ENCODE measurements at regions not wholly inside any gene's neighbourhood (a gene's known extent, or its start where the extent isn't known, plus 50 kb on each side); places are given as distances from the start of the nearest gene placed in this dataset.

DNA sequence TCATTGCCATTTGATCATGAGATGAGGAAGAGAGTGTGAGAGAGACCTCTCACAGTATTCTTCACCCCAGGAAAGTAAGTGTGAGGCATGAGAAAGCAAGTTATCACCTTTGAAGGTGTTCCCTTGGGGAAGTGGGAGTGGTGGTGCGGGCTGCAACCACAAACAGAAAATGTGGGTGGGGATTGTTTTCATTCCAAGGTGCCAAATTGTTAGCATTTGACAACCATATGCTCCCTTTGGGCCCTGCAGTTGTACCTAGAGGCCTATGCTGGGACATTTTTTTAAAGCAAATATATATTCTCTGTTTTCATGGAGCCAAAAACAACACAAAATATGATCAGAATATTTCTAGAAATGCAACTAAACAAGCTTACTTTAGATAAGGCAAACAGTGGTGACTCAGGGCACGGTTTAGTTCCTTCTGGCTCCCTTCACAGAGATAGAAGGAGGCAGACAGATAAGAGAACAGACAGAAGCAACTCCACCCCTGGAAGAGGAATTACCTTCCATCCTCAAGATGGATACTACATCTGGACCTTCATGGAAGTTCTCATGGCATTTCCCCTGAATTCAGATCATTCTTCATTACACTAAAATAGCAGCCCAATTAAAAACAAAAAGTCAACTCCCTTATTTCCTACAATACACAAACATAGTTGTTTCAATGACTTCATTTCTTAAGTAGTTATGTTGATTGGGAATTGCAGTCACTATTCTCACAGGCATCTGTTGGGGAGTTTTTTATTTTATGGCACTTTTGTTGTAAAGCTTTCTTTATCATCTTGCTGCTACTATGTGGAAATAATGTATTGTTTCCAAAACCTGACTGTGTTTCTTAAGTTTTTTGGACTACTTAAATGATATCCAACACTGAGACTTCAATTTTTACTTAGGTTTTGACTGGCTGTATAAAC is 416.6 kb downstream of the PLK2 start:
- no peak overlapping the region for H3K4me3 ChIP-seq (ENCODE audit: low read depth, low read length)
- TF ChIP-seq, protein P1, sequence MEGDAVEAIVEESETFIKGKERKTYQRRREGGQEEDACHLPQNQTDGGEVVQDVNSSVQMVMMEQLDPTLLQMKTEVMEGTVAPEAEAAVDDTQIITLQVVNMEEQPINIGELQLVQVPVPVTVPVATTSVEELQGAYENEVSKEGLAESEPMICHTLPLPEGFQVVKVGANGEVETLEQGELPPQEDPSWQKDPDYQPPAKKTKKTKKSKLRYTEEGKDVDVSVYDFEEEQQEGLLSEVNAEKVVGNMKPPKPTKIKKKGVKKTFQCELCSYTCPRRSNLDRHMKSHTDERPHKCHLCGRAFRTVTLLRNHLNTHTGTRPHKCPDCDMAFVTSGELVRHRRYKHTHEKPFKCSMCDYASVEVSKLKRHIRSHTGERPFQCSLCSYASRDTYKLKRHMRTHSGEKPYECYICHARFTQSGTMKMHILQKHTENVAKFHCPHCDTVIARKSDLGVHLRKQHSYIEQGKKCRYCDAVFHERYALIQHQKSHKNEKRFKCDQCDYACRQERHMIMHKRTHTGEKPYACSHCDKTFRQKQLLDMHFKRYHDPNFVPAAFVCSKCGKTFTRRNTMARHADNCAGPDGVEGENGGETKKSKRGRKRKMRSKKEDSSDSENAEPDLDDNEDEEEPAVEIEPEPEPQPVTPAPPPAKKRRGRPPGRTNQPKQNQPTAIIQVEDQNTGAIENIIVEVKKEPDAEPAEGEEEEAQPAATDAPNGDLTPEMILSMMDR (conservative IDR thresholded peaks at IDR 0.05; ENCODE audit: low read depth, low read length) = no peak
- DNase-seq (ENCODE audit: low read depth) = no peak

DNA sequence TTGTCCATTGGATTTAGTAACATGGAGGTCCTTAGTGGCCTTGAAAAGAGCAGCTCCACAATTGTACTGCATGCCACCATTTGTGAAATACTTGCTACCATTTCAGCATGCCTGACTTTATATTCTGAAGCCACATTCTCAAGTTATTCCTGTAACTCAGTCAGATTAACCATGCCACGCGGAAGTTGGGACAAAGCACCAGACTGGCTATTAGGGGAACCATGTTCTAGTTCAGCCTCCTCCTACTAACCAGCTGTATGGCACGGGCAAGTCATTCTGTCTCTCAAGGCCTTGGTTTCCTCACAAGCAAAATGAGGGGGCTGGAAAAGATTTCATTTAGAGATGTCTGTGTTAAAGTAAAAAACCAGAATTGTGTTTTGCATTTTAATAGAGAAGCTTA is 418.0 kb downstream of the PLK2 start:
- no peak for DNase-seq (ENCODE audit: low read depth)
- TF ChIP-seq, protein P1 (conservative IDR thresholded peaks at IDR 0.05; ENCODE audit: low read depth, low read length) = no peak
- no peak overlapping the region for H3K4me3 ChIP-seq (ENCODE audit: low read depth, low read length)

DNA sequence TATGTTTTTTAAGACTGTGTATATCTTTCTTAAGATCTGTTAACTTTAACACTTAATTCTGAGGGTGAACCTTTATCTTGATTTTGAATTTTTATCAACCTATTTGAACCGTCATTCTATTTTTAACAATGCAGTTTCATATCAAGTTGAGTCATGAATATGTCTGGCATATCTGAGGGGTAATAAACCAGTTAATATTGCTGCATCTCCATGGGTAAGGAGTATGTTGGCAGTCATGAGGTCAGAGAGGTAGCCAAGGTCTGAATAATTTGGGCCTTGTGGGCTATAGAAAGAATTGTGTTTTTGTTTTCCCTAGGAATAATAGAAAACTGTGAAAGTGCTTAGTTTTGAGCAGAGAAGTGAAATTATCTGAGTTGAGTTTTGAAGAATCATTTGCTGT is 419.0 kb downstream of the PLK2 start:
- TF ChIP-seq, protein P1 (conservative IDR thresholded peaks at IDR 0.05; ENCODE audit: low read depth, low read length) = no peak
- no peak for DNase-seq (ENCODE audit: low read depth)
- no peak overlapping the region for H3K4me3 ChIP-seq (ENCODE audit: low read depth, low read length)

DNA sequence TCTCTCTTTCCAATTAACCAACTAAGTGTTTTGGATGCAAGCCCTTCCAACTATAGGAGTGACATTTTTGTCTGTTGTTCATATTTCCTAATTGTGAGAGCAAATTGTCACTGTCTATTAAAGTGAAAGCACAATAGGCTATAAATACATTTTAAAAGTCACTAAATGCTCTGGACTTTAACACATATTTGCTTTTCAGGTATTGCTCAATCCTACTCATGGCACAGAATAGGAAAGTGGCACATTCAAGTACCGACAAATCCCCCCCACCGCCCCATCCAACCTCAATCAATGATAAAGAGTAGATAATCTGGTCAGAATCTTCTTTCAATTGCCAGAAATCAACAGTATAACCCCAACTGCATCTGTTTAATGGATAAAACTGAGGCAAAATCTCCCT is 419.8 kb downstream of the PLK2 start:
- no peak overlapping the region for H3K4me3 ChIP-seq (ENCODE audit: low read depth, low read length)
- TF ChIP-seq, protein P1 (conservative IDR thresholded peaks at IDR 0.05; ENCODE audit: low read depth, low read length) = no peak
- no peak for DNase-seq (ENCODE audit: low read depth)

DNA sequence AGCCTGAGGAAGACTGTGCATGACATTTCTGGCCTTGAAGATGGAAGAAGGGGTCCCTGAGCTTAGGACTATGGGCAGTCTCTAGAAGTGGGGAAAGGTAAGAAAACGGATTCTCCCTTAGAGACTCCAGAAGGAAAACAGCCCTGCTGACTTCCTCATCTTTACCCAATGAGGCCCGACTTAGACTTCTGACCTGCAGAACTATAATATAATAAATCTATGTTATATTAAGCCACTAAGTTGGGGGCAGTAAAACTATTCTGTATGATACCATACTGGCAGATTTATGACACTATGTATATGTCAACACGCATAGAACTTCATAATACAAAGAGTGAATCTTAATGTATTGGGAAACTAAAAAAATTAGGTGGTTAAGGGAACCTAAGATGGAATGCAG is 422.0 kb downstream of the PLK2 start:
- no peak overlapping the region for H3K4me3 ChIP-seq (ENCODE audit: low read depth, low read length)
- DNase-seq (ENCODE audit: low read depth) = no peak
- TF ChIP-seq, protein P1 (conservative IDR thresholded peaks at IDR 0.05; ENCODE audit: low read depth, low read length) = no peak

DNA sequence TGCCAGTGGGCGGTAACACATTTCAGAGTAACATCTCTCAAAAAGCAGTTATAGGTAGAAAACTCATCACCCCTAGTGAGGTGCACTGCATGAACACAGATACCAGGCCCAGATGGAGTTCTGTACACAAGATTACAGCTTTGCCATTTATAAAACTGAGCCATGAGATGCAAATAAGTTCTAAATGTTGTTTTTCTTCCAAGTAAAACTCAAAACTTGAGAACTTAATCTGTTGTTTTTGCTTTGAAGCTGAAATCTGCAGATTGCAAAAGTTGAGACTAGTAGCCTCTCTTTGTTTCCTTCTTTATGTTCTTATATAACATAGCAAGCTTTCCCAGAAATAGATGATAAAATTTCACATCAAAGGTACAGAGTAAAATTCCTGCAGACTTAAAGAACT is 434.1 kb downstream of the PLK2 start:
- no peak overlapping the region for H3K4me3 ChIP-seq (ENCODE audit: low read depth, low read length)
- DNase-seq (ENCODE audit: low read depth) = no peak
- TF ChIP-seq, protein P1 (conservative IDR thresholded peaks at IDR 0.05; ENCODE audit: low read depth, low read length) = no peak

DNA sequence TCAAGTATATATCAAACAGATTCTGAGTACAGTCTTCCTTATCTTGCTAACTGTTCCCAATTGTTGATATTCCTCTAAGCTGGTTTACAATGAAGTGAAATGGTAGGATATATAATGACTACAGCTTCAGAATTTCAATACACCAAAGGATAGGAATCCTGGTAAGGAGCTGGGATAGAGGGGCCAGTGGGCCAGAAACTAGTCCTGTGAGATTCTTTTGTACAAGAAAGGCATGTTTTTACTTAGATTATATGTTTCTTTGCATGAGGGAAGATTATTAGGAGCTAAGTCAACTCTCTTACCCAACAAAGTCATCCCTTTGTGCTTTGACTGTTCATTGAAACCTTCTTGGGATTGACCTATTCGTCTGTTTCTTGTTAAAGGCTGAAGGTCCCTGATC is 435.7 kb downstream of the PLK2 start:
- no peak for DNase-seq (ENCODE audit: low read depth)
- H3K4me3 ChIP-seq (ENCODE audit: low read depth, low read length) = no peak overlapping the region

More for the DNA sequence above, 435.7 kb downstream of the PLK2 start:
- TF ChIP-seq, protein P1 (conservative IDR thresholded peaks at IDR 0.05; ENCODE audit: low read depth, low read length) = no peak
